HepG2 (cell line): ENCODE measurements at regions not wholly inside any gene's neighbourhood (a gene's known extent, or its start where the extent isn't known, plus 50 kb on each side); places are given as distances from the start of the nearest gene placed in this dataset.

Experiments used
- ATAC-seq: fragments of 200-7000 bp; cut with Tn5 transposase; 3 replicates; pipeline ENCODE4 v1.9.1; 2020; ENCODE audit warnings: mild to moderate bottlenecking, moderate library complexity
- BruUV-seq: library from RNA; stranded (reverse); fragments of 400-500 nt; replicated peaks from 2 replicates; lab custom pipeline; 2021; lab: Mats Ljungman, UMichigan
- CTCF ChIA-PET: fragments of 300-600 bp; formaldehyde crosslinking; extraction: SDS; loops from one replicate; lab custom pipeline; 2021; ENCODE audit warnings: low total read pairs, inconsistent platforms, low intra/inter-chr PET ratio; lab: Yijun Ruan, JAX
- POLR2A ChIA-PET: fragments of 350-600 bp; sonication (Branson Sonifier 250); formaldehyde crosslinking; loops from one replicate; lab custom pipeline; 2020; ENCODE audit warnings: antibody characterized with exemption, inconsistent platforms; lab: Yijun Ruan, JAX
- DNase-seq: peaks from one replicate; pipeline ENCODE4 v3.0.0-alpha.2; 2015; ENCODE audit warnings: low spot score
- FAIRE-seq: peaks from 3 replicates; lab custom pipeline; 2011; peaks lifted over from hg19 to GRCh38; lab: Jason Lieb, UNC
- H2AFZ ChIP-seq: one replicate; pipeline ENCODE4 v1.6.1; 2011; ENCODE audit warnings: low read length, inconsistent platforms
- H3K27ac ChIP-seq: fragments of 300-600 bp; 3 replicates; pipeline ENCODE4 v1.8.0; 2011; ENCODE audit warnings: mixed run types, mild to moderate bottlenecking, mixed read lengths, low read length, inconsistent platforms; ENCODE audit not compliant: insufficient read depth; ENCODE audit errors: extremely low read length
- H3K27me3 ChIP-seq, 2 experiments: fragments of 200-600 bp in 1 of 2; 2 replicates in 1 of 2; 3 replicates in 1 of 2; pipeline versions ENCODE4 v1.6.0 to v1.8.0; 2011; ENCODE audit warnings: low read length in 2 of 2, mild to moderate bottlenecking in 2 of 2, moderate library complexity in 2 of 2, inconsistent platforms in 1 of 2; ENCODE audit not compliant: insufficient read depth in 2 of 2, control insufficient read depth in 1 of 2
- H3K36me3 ChIP-seq, 2 experiments: fragments of 200-600 bp in 1 of 2; replicated peaks in 1 of 2; 2 replicates in 1 of 2; 3 replicates in 1 of 2; pipeline versions ENCODE4 v1.5.1 to v1.8.0; 2011; ENCODE audit warnings: low read length in 2 of 2, inconsistent platforms in 1 of 2; ENCODE audit not compliant: insufficient read depth in 2 of 2, control insufficient read depth in 1 of 2
- H3K4me1 ChIP-seq: 2 replicates; pipeline ENCODE4 v1.5.1; 2012; ENCODE audit warnings: low read length, inconsistent platforms; ENCODE audit not compliant: insufficient read depth
- H3K4me2 ChIP-seq: 2 replicates; pipeline ENCODE4 v1.6.0; 2011; ENCODE audit warnings: low read depth, low read length, inconsistent platforms
- H3K4me3 ChIP-seq, 3 experiments: fragments of 200-600 bp in 1 of 3; sonication (generic), shearing (Covaris generic) in 1 of 3; replicated peaks in 1 of 3; 2 replicates each; pipeline ENCODE4 v1.5.1; 2011 to 2016; ENCODE audit warnings: low read length in 3 of 3, inconsistent platforms in 2 of 3, low read depth in 2 of 3, mild to moderate bottlenecking in 2 of 3, control low read depth in 1 of 3, mixed read lengths in 1 of 3; ENCODE audit not compliant: insufficient read depth in 1 of 3
- H3K79me2 ChIP-seq: one replicate; pipeline ENCODE4 v1.6.1; 2011; ENCODE audit warnings: low read length, inconsistent platforms; ENCODE audit not compliant: insufficient read depth
- H3K9ac ChIP-seq: 2 replicates; pipeline ENCODE4 v1.6.0; 2011; ENCODE audit warnings: mild to moderate bottlenecking, low read depth, low read length, inconsistent platforms; ENCODE audit not compliant: insufficient read depth
- H3K9me3 ChIP-seq: 2 replicates; pipeline ENCODE4 v1.5.1; 2012; ENCODE audit warnings: mild to moderate bottlenecking, low read length
- H4K20me1 ChIP-seq: 2 replicates; pipeline ENCODE4 v1.6.0; 2011; ENCODE audit warnings: inconsistent platforms, mild to moderate bottlenecking, low read length, moderate library complexity; ENCODE audit not compliant: insufficient read depth
- ELF4 ChIP-seq: sonication (generic); formaldehyde crosslinking; IDR thresholded peaks from 2 replicates; pipeline ENCODE4 v1.5.0; 2020; ENCODE audit warnings: missing genetic modification reagents, mild to moderate bottlenecking, moderate library complexity, borderline replicate concordance
- GPBP1L1 ChIP-seq: sonication (generic); formaldehyde crosslinking; IDR thresholded peaks from 2 replicates; pipeline ENCODE4 v1.5.0; 2020; ENCODE audit warnings: mild to moderate bottlenecking, missing genetic modification reagents
- HNRNPK ChIP-seq: fragments of 200-400 bp; formaldehyde crosslinking; IDR thresholded peaks from 2 replicates; pipeline ENCODE4 v1.6.1; 2018; ENCODE audit warnings: low read length, low read depth, moderate library complexity, mild to moderate bottlenecking; ENCODE audit not compliant: poor library complexity, severe bottlenecking
- IRF2 ChIP-seq: IDR thresholded peaks from 2 replicates; pipeline ENCODE4 v1.6.1; 2018; ENCODE audit warnings: missing genetic modification reagents, missing compliant biosample characterization
- MIER3 ChIP-seq: IDR thresholded peaks from 2 replicates; pipeline ENCODE4 v1.6.1; 2016; ENCODE audit warnings: missing compliant biosample characterization, borderline replicate concordance
- MTF1 ChIP-seq: sonication (generic); formaldehyde crosslinking; IDR thresholded peaks from 2 replicates; pipeline ENCODE4 v1.5.0; 2020; ENCODE audit warnings: missing genetic modification reagents
- NFRKB ChIP-seq: fragments of 450-650 bp; IDR thresholded peaks from 2 replicates; pipeline ENCODE4 v1.6.1; 2017
- NONO ChIP-seq, 2 experiments: fragments of 450-650 bp in 1 of 2; sonication (generic) in 1 of 2; formaldehyde crosslinking in 1 of 2; IDR thresholded peaks in 1 of 2; conservative IDR thresholded peaks in 1 of 2; 2 replicates each; pipeline versions ENCODE4 v1.6.1 to v1.8.0; 2017 to 2022; ENCODE audit warnings: mild to moderate bottlenecking in 1 of 2, missing genetic modification reagents in 1 of 2, moderate library complexity in 1 of 2
- PHF21A ChIP-seq: sonication (generic); formaldehyde crosslinking; IDR thresholded peaks from 2 replicates; pipeline ENCODE4 v1.5.0; 2020; ENCODE audit warnings: mild to moderate bottlenecking, missing genetic modification reagents
- RFXAP ChIP-seq: sonication (generic); formaldehyde crosslinking; IDR thresholded peaks from 2 replicates; pipeline ENCODE4 v1.4.0; 2020; ENCODE audit warnings: missing genetic modification reagents, borderline replicate concordance
- SIX1 ChIP-seq: sonication (generic); formaldehyde crosslinking; IDR thresholded peaks from 2 replicates; pipeline ENCODE4 v1.4.0; 2020; ENCODE audit warnings: missing genetic modification reagents, borderline replicate concordance
- TMF1 ChIP-seq: sonication (generic); formaldehyde crosslinking; IDR thresholded peaks from 2 replicates; pipeline ENCODE4 v1.8.1; 2022; ENCODE audit warnings: low read depth, missing genetic modification reagents
- ZBTB2 ChIP-seq: sonication (generic); formaldehyde crosslinking; IDR thresholded peaks from 2 replicates; pipeline ENCODE4 v1.8.0; 2022; ENCODE audit warnings: low read depth, missing genetic modification reagents
- ZMYM3 ChIP-seq: sonication (generic); formaldehyde crosslinking; IDR thresholded peaks from 2 replicates; pipeline ENCODE4 v1.5.1; 2020; ENCODE audit warnings: mild to moderate bottlenecking, missing genetic modification reagents
- ZNF512B ChIP-seq: sonication (generic); formaldehyde crosslinking; IDR thresholded peaks from 2 replicates; pipeline ENCODE4 v1.5.1; 2020; ENCODE audit warnings: missing genetic modification reagents, mild to moderate bottlenecking, borderline replicate concordance
- ZNF790 ChIP-seq: sonication (generic); formaldehyde crosslinking; IDR thresholded peaks from 2 replicates; pipeline ENCODE4 v1.8.0; 2022; ENCODE audit warnings: missing genetic modification reagents, mild to moderate bottlenecking, borderline replicate concordance
- ZNF850 ChIP-seq: sonication (generic); formaldehyde crosslinking; conservative IDR thresholded peaks from 2 replicates; pipeline ENCODE4 v1.9.0; 2021; ENCODE audit warnings: mild to moderate bottlenecking, missing genetic modification reagents
- WGBS: methylation state at CpG from one replicate; pipeline ENCODE4 v1.1.6; 2017; ENCODE audit warnings: low lambda C conversion rate; 5-methylcytosine and 5-hydroxymethylcytosine counted together
- in situ Hi-C: cut with HindIII; loops from 2 replicates; pipeline ENCODE4 v1.10.0; 2017; ENCODE audit warnings: low pct_unique_long_range_greater_than_20kb; ENCODE audit not compliant: extremely low pct_ligation_motif_present
- intact Hi-C: fragments of 100-400 bp; cut with micrococcal nuclease; formaldehyde crosslinking; loops from one replicate; pipeline ENCODE4 v1.10.0; 2022; ENCODE audit not compliant: unreplicated experiment

- Histone ChIP-seq H3K36me3 (no peaks in the 10 kb centered on the region), H3K4me1 (no peaks in the 10 kb centered on the region), H3K9ac (no peak overlapping the region), H3K4me3 (no peak overlapping the region), H2AFZ (no peak overlapping the region), H3K9me3 (peaks cover 45% of the 10 kb centered on the region), H4K20me1 (no peaks in the 10 kb centered on the region), H3K4me2 (no peak overlapping the region), H3K27me3 (no peaks in the 10 kb centered on the region), H3K27ac (no peak overlapping the region), H3K79me2 (no peaks in the 10 kb centered on the region)
- ChIA-PET CTCF (no interaction called here), POLR2A (no interaction called here)
- ATAC-seq (no peak), DNase-seq (no peak), FAIRE-seq (no peak)
- intact Hi-C loops, result no loop called here
- in situ Hi-C loops, result no loop called here
- 30% methylated on average over 3 of the region's 3 CpGs for WGBS
- no TSS peak for BruUV-seq
- TF ChIP-seq MTF1 (CRISPR knock-in tag) (no peak), ZNF790 (CRISPR knock-in tag) (no peak), ZNF850 (CRISPR knock-in tag) (no peak), NONO (IDR thresholded peaks at IDR 0.05) (no peak), NONO (CRISPR knock-in tag; conservative IDR thresholded peaks at IDR 0.05) (no peak), RFXAP (CRISPR knock-in tag) (no peak), IRF2 (CRISPR knock-in tag) (no peak), NFRKB (no peak), HNRNPK (no peak), ZBTB2 (no peak), GPBP1L1 (CRISPR knock-in tag) (no peak), ZNF512B (CRISPR knock-in tag) (no peak), SIX1 (CRISPR knock-in tag) (no peak), PHF21A (CRISPR knock-in tag) (no peak), MIER3 (no peak), ELF4 (no peak), ZMYM3 (CRISPR knock-in tag) (no peak), TMF1 (CRISPR knock-in tag) (no peak)
These were observed 1118.7 kb downstream of the SUCLG1 start for GRCh38 chr2:83340424-83340823.
